PC-9 (cell line): ENCODE measurements at regions not wholly inside any gene's neighbourhood (a gene's known extent, or its start where the extent isn't known, plus 50 kb on each side); places are given as distances from the start of the nearest gene placed in this dataset.
"Not testable (repeated sequence)": the region's sequence is repeated elsewhere in the genome, so short reads cannot be mapped to it uniquely, and the experiment has no call there.

Source experiments
- BruUV-seq: library from RNA; stranded (reverse); fragments of 400-500 nt; replicated peaks from 2 replicates; lab custom pipeline; 2021; lab: Mats Ljungman, UMichigan
- CTCF ChIA-PET: fragments of 300-600 bp; sonication (Branson Sonifier 250); formaldehyde crosslinking; loops from one replicate; lab custom pipeline; 2022; ENCODE audit warnings: antibody characterized with exemption; lab: Charles Lee
- POLR2A ChIA-PET: fragments of 300-600 bp; sonication (Branson Sonifier 250); formaldehyde crosslinking; loops from one replicate; lab custom pipeline; 2022; ENCODE audit warnings: antibody characterized with exemption; ENCODE audit not compliant: unreplicated experiment; lab: Charles Lee
- DNase-seq, 2 experiments: peaks; one replicate each; pipeline versions ENCODE4 v3.0.0 to v3.0.0-alpha.2; 2015 to 2022; ENCODE audit warnings: mixed read lengths in 1 of 2
- H2AFZ ChIP-seq: fragments of 200-600 bp; sonication (generic); 2 replicates; pipeline ENCODE4 v1.8.1; 2017; ENCODE audit warnings: antibody characterized with exemption
- H3F3A ChIP-seq: fragments of 200-600 bp; sonication (generic); 2 replicates; pipeline ENCODE4 v1.8.1; 2017; ENCODE audit warnings: antibody characterized with exemption, mild to moderate bottlenecking, low read depth; ENCODE audit not compliant: insufficient read depth
- H3K27ac ChIP-seq: fragments of 200-600 bp; sonication (generic); 2 replicates; pipeline ENCODE4 v1.6.1; 2016; ENCODE audit warnings: mixed run types
- H3K27me3 ChIP-seq: fragments of 200-600 bp; sonication (generic); 2 replicates; pipeline ENCODE4 v1.6.1; 2016; ENCODE audit warnings: low read depth, mixed run types; ENCODE audit not compliant: insufficient read depth
- H3K36me3 ChIP-seq: fragments of 200-600 bp; sonication (generic); 2 replicates; pipeline ENCODE4 v1.6.1; 2016; ENCODE audit warnings: low read depth, mixed run types
- H3K4me1 ChIP-seq: fragments of 200-600 bp; sonication (generic); replicated peaks from 2 replicates; pipeline ENCODE4 v1.6.1; 2016; ENCODE audit warnings: mixed run types; ENCODE audit not compliant: insufficient read depth
- H3K4me2 ChIP-seq: fragments of 200-600 bp; sonication (generic); 2 replicates; pipeline ENCODE4 v1.6.1; 2017; ENCODE audit warnings: mixed run types
- H3K4me3 ChIP-seq: fragments of 200-600 bp; sonication (generic); 2 replicates; pipeline ENCODE4 v1.6.1; 2016; ENCODE audit warnings: mixed run types
- H3K79me2 ChIP-seq: fragments of 200-600 bp; sonication (generic); 2 replicates; pipeline ENCODE4 v1.6.1; 2017; ENCODE audit warnings: low read depth, mixed run types
- H3K9me2 ChIP-seq: fragments of 200-600 bp; sonication (generic); 2 replicates; pipeline ENCODE4 v1.8.1; 2017; ENCODE audit warnings: mild to moderate bottlenecking; ENCODE audit not compliant: insufficient read depth
- H3K9me3 ChIP-seq: fragments of 200-600 bp; sonication (generic); 2 replicates; pipeline ENCODE4 v1.8.1; 2016; ENCODE audit warnings: low read depth; ENCODE audit not compliant: insufficient read depth
- H4K20me1 ChIP-seq: fragments of 200-600 bp; sonication (generic); 2 replicates; pipeline ENCODE4 v1.8.1; 2017; ENCODE audit not compliant: insufficient read depth
- EZH2 ChIP-seq: fragments of 200-600 bp; sonication (generic); IDR thresholded peaks from 2 replicates; pipeline ENCODE4 v1.8.0; 2017; ENCODE audit warnings: antibody characterized with exemption, low read depth
- intact Hi-C: fragments of 100-400 bp; cut with micrococcal nuclease; formaldehyde crosslinking; loops from one replicate; pipeline ENCODE4 v1.10.0; 2022; ENCODE audit not compliant: unreplicated experiment
- TF ChIP-seq, protein P1 (sequence below): fragments of 200-600 bp; sonication (generic); conservative IDR thresholded peaks from 2 replicates; pipeline ENCODE4 v1.6.1; 2017; ENCODE audit warnings: mixed run types, antibody characterized with exemption, mild to moderate bottlenecking, moderate library complexity

DNA sequence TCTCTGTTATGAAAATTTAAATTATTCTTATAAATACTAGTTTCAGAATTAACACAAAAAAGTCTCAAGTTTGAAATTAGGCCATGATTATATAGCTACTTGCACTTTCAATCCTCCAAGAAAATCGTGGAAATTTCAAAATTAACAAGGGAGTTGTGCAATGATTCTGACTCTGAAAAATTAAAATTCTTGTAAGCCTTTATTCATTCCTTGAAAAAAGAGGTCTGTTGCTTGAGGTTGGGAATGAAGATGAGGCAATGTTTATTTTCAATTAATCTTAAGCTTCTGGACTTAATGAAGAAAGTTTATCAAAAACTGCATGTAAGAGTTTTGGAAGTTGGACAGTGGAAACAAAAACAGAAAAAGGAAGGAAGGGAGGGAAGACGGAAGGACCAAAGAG, 128.2 kb upstream of the FIBIN start:
- DNase-seq, result no peak
- no TSS peak for BruUV-seq
- H3K4me3 ChIP-seq, result no peak overlapping the region
- no peaks in the 10 kb centered on the region for H3F3A ChIP-seq
- H3K4me1 ChIP-seq, result no peaks in the 10 kb centered on the region
- ChIA-PET POLR2A (no interaction called here), CTCF (no interaction called here)
- H3K79me2 ChIP-seq, result no peaks in the 10 kb centered on the region
- no peaks in the 10 kb centered on the region for H3K27me3 ChIP-seq
- no peaks in the 10 kb centered on the region for H3K9me3 ChIP-seq
- H3K36me3 ChIP-seq, result no peaks in the 10 kb centered on the region
- no peak overlapping the region for H3K27ac ChIP-seq
- H2AFZ ChIP-seq, result no peak overlapping the region
- no peaks in the 10 kb centered on the region for H4K20me1 ChIP-seq
- intact Hi-C loops, result no loop called here
- no peaks in the 10 kb centered on the region for H3K9me2 ChIP-seq
- no peak for TF ChIP-seq EZH2
- TF ChIP-seq, protein P1, sequence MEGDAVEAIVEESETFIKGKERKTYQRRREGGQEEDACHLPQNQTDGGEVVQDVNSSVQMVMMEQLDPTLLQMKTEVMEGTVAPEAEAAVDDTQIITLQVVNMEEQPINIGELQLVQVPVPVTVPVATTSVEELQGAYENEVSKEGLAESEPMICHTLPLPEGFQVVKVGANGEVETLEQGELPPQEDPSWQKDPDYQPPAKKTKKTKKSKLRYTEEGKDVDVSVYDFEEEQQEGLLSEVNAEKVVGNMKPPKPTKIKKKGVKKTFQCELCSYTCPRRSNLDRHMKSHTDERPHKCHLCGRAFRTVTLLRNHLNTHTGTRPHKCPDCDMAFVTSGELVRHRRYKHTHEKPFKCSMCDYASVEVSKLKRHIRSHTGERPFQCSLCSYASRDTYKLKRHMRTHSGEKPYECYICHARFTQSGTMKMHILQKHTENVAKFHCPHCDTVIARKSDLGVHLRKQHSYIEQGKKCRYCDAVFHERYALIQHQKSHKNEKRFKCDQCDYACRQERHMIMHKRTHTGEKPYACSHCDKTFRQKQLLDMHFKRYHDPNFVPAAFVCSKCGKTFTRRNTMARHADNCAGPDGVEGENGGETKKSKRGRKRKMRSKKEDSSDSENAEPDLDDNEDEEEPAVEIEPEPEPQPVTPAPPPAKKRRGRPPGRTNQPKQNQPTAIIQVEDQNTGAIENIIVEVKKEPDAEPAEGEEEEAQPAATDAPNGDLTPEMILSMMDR, result no peak
- no peak overlapping the region for H3K4me2 ChIP-seq

DNA sequence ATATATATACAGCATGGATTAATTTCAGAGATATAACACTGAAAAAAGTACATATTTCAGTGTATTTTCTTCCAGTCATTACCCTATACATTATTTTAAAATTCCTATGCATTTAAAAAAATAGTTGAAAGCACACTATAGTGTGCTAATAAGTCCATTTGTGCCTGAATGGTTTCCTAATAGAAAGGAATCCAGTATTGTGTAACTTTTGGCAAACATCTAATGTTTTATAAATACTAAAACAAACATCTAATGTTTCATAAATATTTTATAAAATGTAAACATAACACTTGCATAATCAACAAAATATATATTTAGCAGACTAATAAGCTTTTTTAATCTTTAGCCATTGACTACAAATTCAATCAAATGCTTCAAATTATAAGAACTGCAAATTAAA, 126.6 kb upstream of the FIBIN start:
- ChIA-PET POLR2A (no interaction called here), CTCF (no interaction called here)
- intact Hi-C loops, result no loop called here
- Histone ChIP-seq H3F3A (no peaks in the 10 kb centered on the region), H3K4me2 (no peak overlapping the region), H3K79me2 (no peaks in the 10 kb centered on the region), H3K36me3 (no peaks in the 10 kb centered on the region), H3K9me3 (no peaks in the 10 kb centered on the region), H3K9me2 (no peaks in the 10 kb centered on the region), H3K27ac (no peak overlapping the region), H2AFZ (no peak overlapping the region), H4K20me1 (no peaks in the 10 kb centered on the region), H3K4me3 (no peak overlapping the region), H3K27me3 (no peaks in the 10 kb centered on the region), H3K4me1 (no peaks in the 10 kb centered on the region)
- DNase-seq, result peak in 1 of 2 experiments; percentile 35
- BruUV-seq, result no TSS peak
- TF ChIP-seq, protein P1, result no peak
- TF ChIP-seq EZH2, result no peak

- Histone ChIP-seq H3K4me3 (no peak overlapping the region), H3K4me1 (no peaks in the 10 kb centered on the region), H3K27ac (no peak overlapping the region), H3K4me2 (no peak overlapping the region), H3K27me3 (no peaks in the 10 kb centered on the region), H2AFZ (no peak overlapping the region), H3F3A (no peaks in the 10 kb centered on the region), H3K9me3 (no peaks in the 10 kb centered on the region), H3K9me2 (no peaks in the 10 kb centered on the region), H3K36me3 (no peaks in the 10 kb centered on the region), H3K79me2 (no peaks in the 10 kb centered on the region), H4K20me1 (no peaks in the 10 kb centered on the region)
- TF ChIP-seq EZH2, result no peak
- TF ChIP-seq, protein P1, result no peak
- POLR2A ChIA-PET, result no interaction called here
- CTCF ChIA-PET, result no interaction called here
- BruUV-seq, result no TSS peak
- DNase-seq, result no peak
- intact Hi-C loops, result no loop called here
These were observed 114.8 kb upstream of the FIBIN start for GRCh38 chr11:26878959-26879581.

GRCh38 chr11:26882363-26882880, 111.5 kb upstream of the FIBIN start:
- BruUV-seq, H3K4me1 ChIP-seq, H3K4me3 ChIP-seq, H2AFZ ChIP-seq, H3K9me3 ChIP-seq, H3K36me3 ChIP-seq, H4K20me1 ChIP-seq, H3K4me2 ChIP-seq, H3F3A ChIP-seq, DNase-seq, H3K27me3 ChIP-seq, H3K9me2 ChIP-seq, intact Hi-C loops, H3K79me2 ChIP-seq, POLR2A ChIA-PET, H3K27ac ChIP-seq, CTCF ChIA-PET: not testable (repeated sequence)
